Stomach (tissue), 8 donors: ENCODE measurements at regions not wholly inside any gene's neighbourhood (a gene's known extent, or its start where the extent isn't known, plus 50 kb on each side); places are given as distances from the start of the nearest gene placed in this dataset.

ENCODE experiments used
- DNase-seq, 2 donors: peaks; one replicate each; pipeline versions ENCODE4 v3.0.0 to v3.0.0-alpha.2; 2013 to 2019
- H3K27ac ChIP-seq, 5 donors: fragments of 200-600 bp in 4 of 5; sonication (generic) in 4 of 5; one replicate each; pipeline ENCODE4 v1.5.1; 2013 to 2019; ENCODE audit warnings: mild to moderate bottlenecking in 1 of 5, moderate library complexity in 1 of 5
- H3K27me3 ChIP-seq, 3 donors: fragments of 200-600 bp; sonication (generic); one replicate each; pipeline ENCODE4 v1.5.1; 2017 to 2019; ENCODE audit warnings: mixed run types in 1 of 3
- H3K36me3 ChIP-seq, 4 donors: fragments of 200-600 bp; sonication (generic); 1 replicate in 3 of 4; 2 replicates in 1 of 4; pipeline ENCODE4 v1.5.1; 2016 to 2019
- H3K4me1 ChIP-seq, 4 donors: fragments of 200-600 bp; sonication (generic); one replicate each; pipeline ENCODE4 v1.5.1; 2016 to 2019
- H3K4me3 ChIP-seq, 4 donors: fragments of 200-600 bp; sonication (generic) in 3 of 4; one replicate each; pipeline ENCODE4 v1.5.1; 2016 to 2019; ENCODE audit warnings: mild to moderate bottlenecking in 1 of 4
- H3K9me3 ChIP-seq, 4 donors: fragments of 200-600 bp; sonication (generic); one replicate each; pipeline ENCODE4 v1.5.1; 2016 to 2019
- EP300 ChIP-seq: sonication (generic); formaldehyde crosslinking; IDR thresholded peaks from one replicate; pipeline ENCODE4 v1.6.1; 2017; ENCODE audit warnings: antibody characterized with exemption
- POLR2A ChIP-seq, 4 donors: fragments of 450-650 bp; IDR thresholded peaks; one replicate each; pipeline ENCODE4 v1.6.1; 2016; ENCODE audit warnings: antibody characterized with exemption in 4 of 4, control low read depth in 2 of 4, mild to moderate bottlenecking in 1 of 4, moderate library complexity in 1 of 4
- POLR2AphosphoS5 ChIP-seq, 3 donors: sonication (generic); formaldehyde crosslinking; IDR thresholded peaks; one replicate each; pipeline ENCODE4 v1.6.1; 2016; ENCODE audit warnings: antibody characterized with exemption in 3 of 3
- WGBS, 5 donors: extraction: QIAGEN DNeasy Blood & Tissue Kit in 3 of 5; methylation state at CpG; one replicate each; pipeline versions ENCODE4 v1.1.5 to v1.1.7; 2013 to 2018; 5-methylcytosine and 5-hydroxymethylcytosine counted together
- intact Hi-C: fragments of 100-400 bp; cut with DNase I; formaldehyde crosslinking; loops from one replicate; pipeline ENCODE4 v1.15.1; 2023; ENCODE audit warnings: low total_unique reads
- TF ChIP-seq, protein P1 (sequence below), 7 experiments: fragments of 450-650 bp in 4 of 7; fragments of 200-600 bp in 3 of 7; sonication (generic) in 3 of 7; IDR thresholded peaks; one replicate each; pipeline ENCODE4 v1.5.1; 2016 to 2019; ENCODE audit warnings: antibody characterized with exemption in 7 of 7, control low read depth in 2 of 7, mild to moderate bottlenecking in 1 of 7
- donor health status: healthy with polysubstance abuse.
- donor health status: Bipolar disorder and iron deficiency.
- donor health status: healthy.

DNA sequence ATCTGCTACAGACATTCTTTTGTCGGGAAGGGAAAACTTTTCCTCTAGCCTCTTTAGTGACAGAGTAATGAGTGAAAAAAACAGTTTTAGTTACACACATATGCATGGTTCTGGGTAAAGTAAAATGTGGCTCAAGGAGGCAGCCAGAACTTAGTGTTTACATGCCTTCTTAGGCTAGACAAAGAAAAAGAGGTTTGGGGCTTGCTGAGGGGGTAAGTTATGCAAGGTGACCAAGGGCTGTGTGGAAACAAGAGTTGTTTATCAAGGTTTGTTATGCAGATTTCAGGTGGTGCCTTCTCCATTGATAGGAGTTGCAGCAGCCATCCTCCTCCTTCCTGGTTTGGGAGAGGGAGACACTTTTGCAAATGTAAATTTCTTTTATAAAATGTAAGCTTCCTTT, 66.5 kb upstream of the RAB3GAP2 start:
- Histone ChIP-seq H3K27me3 (no peaks in the 10 kb centered on the region), H3K4me3 (no peak overlapping the region), H3K36me3 (no peaks in the 10 kb centered on the region), H3K9me3 (no peaks in the 10 kb centered on the region), H3K4me1 (no peaks in the 10 kb centered on the region), H3K27ac (no peak overlapping the region)
- no peak for DNase-seq
- intact Hi-C loops: no loop called here
- WGBS, 5 donors: 84 to 91% (median 88%) methylated on average over 1 of the region's 1 CpG
- no peak for TF ChIP-seq POLR2A (IDR thresholded peaks at IDR 0.05)
- TF ChIP-seq POLR2AphosphoS5 (IDR thresholded peaks at IDR 0.05): no peak
- TF ChIP-seq, protein P1, sequence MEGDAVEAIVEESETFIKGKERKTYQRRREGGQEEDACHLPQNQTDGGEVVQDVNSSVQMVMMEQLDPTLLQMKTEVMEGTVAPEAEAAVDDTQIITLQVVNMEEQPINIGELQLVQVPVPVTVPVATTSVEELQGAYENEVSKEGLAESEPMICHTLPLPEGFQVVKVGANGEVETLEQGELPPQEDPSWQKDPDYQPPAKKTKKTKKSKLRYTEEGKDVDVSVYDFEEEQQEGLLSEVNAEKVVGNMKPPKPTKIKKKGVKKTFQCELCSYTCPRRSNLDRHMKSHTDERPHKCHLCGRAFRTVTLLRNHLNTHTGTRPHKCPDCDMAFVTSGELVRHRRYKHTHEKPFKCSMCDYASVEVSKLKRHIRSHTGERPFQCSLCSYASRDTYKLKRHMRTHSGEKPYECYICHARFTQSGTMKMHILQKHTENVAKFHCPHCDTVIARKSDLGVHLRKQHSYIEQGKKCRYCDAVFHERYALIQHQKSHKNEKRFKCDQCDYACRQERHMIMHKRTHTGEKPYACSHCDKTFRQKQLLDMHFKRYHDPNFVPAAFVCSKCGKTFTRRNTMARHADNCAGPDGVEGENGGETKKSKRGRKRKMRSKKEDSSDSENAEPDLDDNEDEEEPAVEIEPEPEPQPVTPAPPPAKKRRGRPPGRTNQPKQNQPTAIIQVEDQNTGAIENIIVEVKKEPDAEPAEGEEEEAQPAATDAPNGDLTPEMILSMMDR (IDR thresholded peaks at IDR 0.05): no peak
- no peak for TF ChIP-seq EP300

DNA sequence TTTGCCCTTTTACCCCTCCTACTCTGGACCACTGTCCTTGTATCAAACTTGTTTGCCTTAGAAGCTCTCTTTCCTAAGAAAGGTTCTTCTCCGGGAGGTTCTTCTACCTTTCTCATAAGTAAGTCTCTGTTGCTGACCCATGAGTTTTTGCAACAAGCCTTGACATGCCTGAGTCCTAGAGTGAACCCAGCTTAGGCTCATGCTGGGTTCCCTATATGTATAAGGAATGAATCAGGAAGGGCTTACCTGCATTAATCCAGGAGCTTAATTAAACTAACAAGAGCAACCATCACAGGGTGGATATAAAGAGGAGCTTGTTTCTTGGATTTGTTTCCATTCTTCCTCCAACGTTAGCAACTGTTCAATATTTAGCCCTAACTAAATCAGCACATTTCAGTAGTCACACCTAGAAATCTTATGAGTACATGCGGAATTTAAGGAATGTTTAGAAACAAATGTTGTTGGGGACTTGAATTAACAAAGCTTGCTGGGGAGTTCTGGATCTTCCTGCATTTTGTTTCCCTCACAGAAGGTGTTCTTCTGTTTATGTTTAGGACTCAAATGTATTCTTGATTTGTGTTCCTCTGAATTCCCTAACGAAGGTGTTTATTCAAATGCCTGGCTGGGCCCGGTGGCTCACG, 64.3 kb upstream of the RAB3GAP2 start:
- 65 to 83% (median 79%) methylated on average over 6 of the region's 6 CpGs for WGBS, 5 donors
- no peak overlapping the region for H3K27ac ChIP-seq

DNA sequence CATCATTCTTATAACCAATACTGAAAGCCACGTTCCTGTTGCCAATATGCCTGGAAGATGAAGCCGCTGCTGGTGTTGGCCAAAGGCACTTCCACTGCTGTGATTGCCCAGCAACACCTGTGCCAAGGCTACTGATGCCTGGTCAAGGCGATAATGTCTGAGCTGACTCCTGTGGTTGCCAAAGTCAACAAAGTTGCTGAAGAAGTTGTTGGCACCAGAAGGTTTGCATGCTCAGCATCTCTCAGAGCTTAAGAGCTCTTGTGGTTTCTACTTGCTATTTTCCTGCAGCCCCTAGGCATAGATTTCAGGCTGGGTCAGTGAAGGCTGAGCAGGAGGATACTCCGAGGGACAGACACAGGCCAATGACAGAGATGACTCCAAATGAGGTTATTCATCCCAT, 63.4 kb upstream of the RAB3GAP2 start:
- no peak overlapping the region for H3K4me3 ChIP-seq
- no peaks in the 10 kb centered on the region for H3K9me3 ChIP-seq
- H3K36me3 ChIP-seq: no peaks in the 10 kb centered on the region
- DNase-seq: peak in 1 of 2 donors; percentile 87
- H3K27me3 ChIP-seq: no peaks in the 10 kb centered on the region
- TF ChIP-seq EP300: no peak
- TF ChIP-seq POLR2A (IDR thresholded peaks at IDR 0.05): no peak
- TF ChIP-seq POLR2AphosphoS5 (IDR thresholded peaks at IDR 0.05): peak in 2 of 3 donors; percentile 34 to 52
- intact Hi-C loops: no loop called here
- H3K4me1 ChIP-seq: no peaks in the 10 kb centered on the region
- WGBS, 5 donors: 32 to 71% (median 52%) methylated on average over 4 of the region's 4 CpGs
- no peak overlapping the region for H3K27ac ChIP-seq

More for the DNA sequence above, 64.3 kb upstream of the RAB3GAP2 start:
- H3K4me1 ChIP-seq: no peaks in the 10 kb centered on the region
- no peak overlapping the region for H3K4me3 ChIP-seq
- TF ChIP-seq POLR2AphosphoS5 (IDR thresholded peaks at IDR 0.05) (no peak), EP300 (no peak), POLR2A (IDR thresholded peaks at IDR 0.05) (no peak)
- TF ChIP-seq, protein P1 (IDR thresholded peaks at IDR 0.05): no peak
- intact Hi-C loops: no loop called here
- no peaks in the 10 kb centered on the region for H3K36me3 ChIP-seq
- no peak for DNase-seq
- H3K27me3 ChIP-seq: no peaks in the 10 kb centered on the region
- no peaks in the 10 kb centered on the region for H3K9me3 ChIP-seq

DNA sequence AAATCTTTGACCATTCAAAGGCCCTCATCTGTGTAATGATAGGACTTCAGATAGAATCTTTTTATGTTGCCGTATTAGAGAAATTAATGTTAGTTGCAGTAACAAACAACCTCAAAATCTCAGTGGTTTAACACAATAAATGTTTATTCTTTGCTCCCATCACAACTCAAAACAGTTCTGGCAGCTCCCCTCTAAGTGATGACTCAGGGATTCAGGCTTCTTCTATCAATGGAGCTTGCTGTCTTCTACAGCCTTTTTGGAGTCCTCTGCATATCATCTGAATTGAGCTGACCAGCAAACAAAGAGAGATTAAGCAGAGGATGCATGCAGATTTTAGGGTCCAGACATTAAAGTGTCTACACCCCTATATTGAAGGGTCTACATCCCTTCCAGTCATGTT, 59.1 kb upstream of the RAB3GAP2 start:
- Histone ChIP-seq H3K9me3 (no peaks in the 10 kb centered on the region), H3K4me3 (no peak overlapping the region), H3K27ac (no peak overlapping the region), H3K27me3 (no peaks in the 10 kb centered on the region), H3K36me3 (no peaks in the 10 kb centered on the region), H3K4me1 (no peaks in the 10 kb centered on the region)
- TF ChIP-seq POLR2AphosphoS5 (IDR thresholded peaks at IDR 0.05) (no peak), POLR2A (IDR thresholded peaks at IDR 0.05) (no peak), EP300 (no peak)
- TF ChIP-seq, protein P1 (IDR thresholded peaks at IDR 0.05): no peak
- DNase-seq: no peak
- intact Hi-C loops: no loop called here
- WGBS, 5 donors: 85 to 96% (median 87%) methylated on average over 1 of the region's 1 CpG

DNA sequence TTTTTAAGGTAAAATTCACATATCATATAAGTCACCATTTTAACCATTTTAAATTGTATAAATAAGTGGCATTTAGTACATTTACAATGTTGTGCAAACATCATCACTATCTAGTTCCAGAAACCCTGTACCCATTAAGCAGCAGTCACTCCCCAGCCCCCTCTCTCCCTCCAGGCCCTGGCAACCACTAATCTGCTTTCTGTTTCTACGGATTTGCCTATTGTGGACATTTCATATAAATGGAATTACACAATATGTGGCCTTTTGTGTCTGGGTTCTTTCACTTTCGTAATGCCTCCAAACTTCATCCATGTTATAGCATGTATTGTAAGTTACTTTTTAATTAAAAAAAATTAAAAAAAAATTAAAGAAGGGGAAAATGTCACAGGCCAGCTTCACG, 58.0 kb upstream of the RAB3GAP2 start:
- H3K9me3 ChIP-seq: no peaks in the 10 kb centered on the region
- 45 to 61% (median 53%) methylated on average over 3 of the region's 3 CpGs for WGBS, 5 donors
- no peak overlapping the region for H3K4me3 ChIP-seq
- TF ChIP-seq EP300 (no peak), POLR2AphosphoS5 (IDR thresholded peaks at IDR 0.05) (no peak), POLR2A (IDR thresholded peaks at IDR 0.05) (no peak)
- TF ChIP-seq, protein P1 (IDR thresholded peaks at IDR 0.05): no peak
- H3K27me3 ChIP-seq: no peaks in the 10 kb centered on the region
- no peaks in the 10 kb centered on the region for H3K4me1 ChIP-seq
- intact Hi-C loops: no loop called here
- H3K27ac ChIP-seq: no peak overlapping the region
- DNase-seq: peak in 1 of 2 donors; percentile 49
- H3K36me3 ChIP-seq: no peaks in the 10 kb centered on the region
